HCT116 (cell line): ENCODE measurements at regions not wholly inside any gene's neighbourhood (a gene's known extent, or its start where the extent isn't known, plus 50 kb on each side); places are given as distances from the start of the nearest gene placed in this dataset.
A peak's percentile ranks its signal among the peaks of the same experiment; 100 is the strongest.

Source experiments
- ATAC-seq: fragments of 200-7000 bp; cut with Tn5 transposase; 2 replicates; pipeline ENCODE4 v1.9.1; 2020; ENCODE audit warnings: mild to moderate bottlenecking, moderate library complexity
- BruUV-seq: library from RNA; stranded (reverse); fragments of 400-500 nt; replicated peaks from 2 replicates; lab custom pipeline; 2021; lab: Mats Ljungman, UMichigan
- CTCF ChIA-PET: fragments of 300-600 bp; sonication (Branson Sonifier 250); formaldehyde crosslinking; loops from one replicate; lab custom pipeline; 2021; ENCODE audit warnings: antibody characterized with exemption; lab: Charles Lee
- POLR2A ChIA-PET: fragments of 300-600, 350-600 bp; sonication (Branson Sonifier 250); formaldehyde crosslinking; loops from one replicate; lab custom pipeline; 2021; ENCODE audit warnings: antibody characterized with exemption; lab: Charles Lee
- RAD21 ChIA-PET, 2 experiments: fragments of 300-600 bp; sonication (Branson Sonifier 250); formaldehyde crosslinking; loops; one replicate each; lab custom pipeline; 2023; ENCODE audit warnings: low total read pairs in 2 of 2; ENCODE audit not compliant: uncharacterized antibody in 2 of 2, unreplicated experiment in 2 of 2, low non-redundant PET in 1 of 2; lab: Charles Lee
- DNase-seq: peaks from one replicate; pipeline ENCODE4 v3.0.0-alpha.2; 2010; ENCODE audit warnings: low read depth, low spot score
- H2AFZ ChIP-seq: fragments of 200-600 bp; shearing (Covaris generic), sonication (generic); 2 replicates; pipeline ENCODE4 v1.6.1; 2017; ENCODE audit warnings: low read depth, mixed run types, mixed read lengths, antibody characterized with exemption, low read length; ENCODE audit not compliant: poor library complexity, severe bottlenecking
- H3K27ac ChIP-seq: 2 replicates; pipeline ENCODE4 v1.5.1; 2012; ENCODE audit warnings: low read depth, low read length
- H3K27me3 ChIP-seq: fragments of 200-600 bp; sonication (generic); 2 replicates; pipeline ENCODE4 v1.6.1; 2016; ENCODE audit warnings: mixed run types, low read length, mixed read lengths; ENCODE audit not compliant: insufficient read depth
- H3K36me3 ChIP-seq, 2 experiments: fragments of 200-500 bp in 1 of 2; fragments of 200-600 bp in 1 of 2; sonication (Bioruptor generic) in 1 of 2; sonication (generic) in 1 of 2; 2 replicates each; pipeline versions ENCODE4 v1.5.1 to v1.6.1; 2014 to 2016; ENCODE audit warnings: low read length in 2 of 2, inconsistent platforms in 1 of 2, mixed read lengths in 1 of 2, mixed run types in 1 of 2; ENCODE audit not compliant: insufficient read depth in 2 of 2, control insufficient read depth in 1 of 2
- H3K4me1 ChIP-seq, 2 experiments: fragments of 200-600 bp in 1 of 2; sonication (generic) in 1 of 2; 2 replicates each; pipeline versions ENCODE4 v1.5.1 to v1.6.1; 2012 to 2017; ENCODE audit warnings: low read length in 2 of 2, inconsistent platforms in 1 of 2, mild to moderate bottlenecking in 1 of 2, mixed read lengths in 1 of 2, mixed run types in 1 of 2, moderate library complexity in 1 of 2; ENCODE audit not compliant: insufficient read depth in 2 of 2, control insufficient read depth in 1 of 2
- H3K4me2 ChIP-seq: fragments of 200-600 bp; sonication (generic); 2 replicates; pipeline ENCODE4 v1.6.1; 2017; ENCODE audit warnings: mixed run types, low read length, mixed read lengths
- H3K4me3 ChIP-seq, 2 experiments: fragments of 200-600 bp in 1 of 2; sonication (generic) in 1 of 2; replicated peaks in 1 of 2; 2 replicates each; pipeline ENCODE4 v1.5.1; 2011 to 2016; ENCODE audit warnings: low read length in 2 of 2, control low read depth in 1 of 2, low read depth in 1 of 2, mild to moderate bottlenecking in 1 of 2, mixed read lengths in 1 of 2, mixed run types in 1 of 2
- H3K79me2 ChIP-seq: fragments of 200-600 bp; sonication (generic); 2 replicates; pipeline ENCODE4 v1.6.1; 2017; ENCODE audit warnings: mild to moderate bottlenecking, mixed run types, low read length, moderate library complexity, mixed read lengths; ENCODE audit not compliant: insufficient read depth
- H3K9ac ChIP-seq: fragments of 200-600 bp; sonication (generic); 2 replicates; pipeline ENCODE4 v1.6.1; 2016; ENCODE audit warnings: low read length, mixed read lengths
- H3K9me2 ChIP-seq: fragments of 200-600 bp; sonication (generic), shearing (Covaris generic); 2 replicates; pipeline ENCODE4 v1.6.1; 2017; ENCODE audit warnings: mixed run types, mild to moderate bottlenecking, moderate library complexity; ENCODE audit not compliant: insufficient read depth
- H3K9me3 ChIP-seq, 2 experiments: fragments of 200-500 bp in 1 of 2; fragments of 200-600 bp in 1 of 2; sonication (Bioruptor generic) in 1 of 2; sonication (generic) in 1 of 2; 2 replicates each; pipeline ENCODE4 v1.6.1; 2014 to 2017; ENCODE audit warnings: low read length in 2 of 2, mixed read lengths in 2 of 2, inconsistent platforms in 1 of 2, low read depth in 1 of 2, mild to moderate bottlenecking in 1 of 2, mixed run types in 1 of 2, moderate library complexity in 1 of 2; ENCODE audit not compliant: control insufficient read depth in 1 of 2, insufficient read depth in 1 of 2
- H4K20me1 ChIP-seq: fragments of 200-600 bp; sonication (generic), shearing (Covaris generic); 2 replicates; pipeline ENCODE4 v1.6.1; 2017; ENCODE audit warnings: mixed run types, mild to moderate bottlenecking, moderate library complexity; ENCODE audit not compliant: insufficient read depth
- CBX3 ChIP-seq: IDR thresholded peaks from 2 replicates; pipeline ENCODE4 v1.6.1; 2012; ENCODE audit warnings: low read depth
- CEBPB ChIP-seq: IDR thresholded peaks from 2 replicates; pipeline ENCODE4 v1.6.1; 2012; ENCODE audit warnings: low read depth
- ELF1 ChIP-seq: IDR thresholded peaks from 2 replicates; pipeline ENCODE4 v1.6.1; 2012; ENCODE audit warnings: low read depth, borderline replicate concordance
- EZH2phosphoT487 ChIP-seq: fragments of 200-600 bp; IDR thresholded peaks from 2 replicates; pipeline ENCODE4 v1.6.1; 2018; ENCODE audit warnings: antibody characterized with exemption, borderline replicate concordance
- FOSL1 ChIP-seq: IDR thresholded peaks from 2 replicates; pipeline ENCODE4 v1.6.1; 2012; ENCODE audit warnings: low read depth
- JUND ChIP-seq: IDR thresholded peaks from 2 replicates; pipeline ENCODE4 v1.6.1; 2012
- POLR2A ChIP-seq: IDR thresholded peaks from 2 replicates; pipeline ENCODE4 v1.7.0; 2011; ENCODE audit warnings: borderline replicate concordance; ENCODE audit not compliant: insufficient read depth, insufficient read length; ENCODE audit errors: extremely low read depth
- POLR2AphosphoS5 ChIP-seq: IDR thresholded peaks from 2 replicates; pipeline ENCODE4 v1.6.1; 2011; ENCODE audit warnings: mild to moderate bottlenecking, low read depth, low read length, moderate library complexity
- RAD21 ChIP-seq: IDR thresholded peaks from 2 replicates; pipeline ENCODE4 v1.6.1; 2012; ENCODE audit warnings: low read depth, mild to moderate bottlenecking
- SIN3A ChIP-seq: IDR thresholded peaks from 2 replicates; pipeline ENCODE4 v1.6.1; 2012; ENCODE audit warnings: low read depth
- SRF ChIP-seq: IDR thresholded peaks from 2 replicates; pipeline ENCODE4 v1.6.1; 2012; ENCODE audit warnings: low read depth
- TCF7L2 ChIP-seq: IDR thresholded peaks from 2 replicates; pipeline ENCODE4 v1.7.0; 2011; ENCODE audit warnings: borderline replicate concordance, inconsistent platforms; ENCODE audit not compliant: insufficient read depth, insufficient read length; ENCODE audit errors: extremely low read depth
- YY1 ChIP-seq: IDR thresholded peaks from 2 replicates; pipeline ENCODE4 v1.6.1; 2011; ENCODE audit warnings: low read length, low read depth, moderate library complexity, mild to moderate bottlenecking; ENCODE audit not compliant: insufficient replicate concordance; ENCODE audit errors: extremely low read depth
- ZNF274 ChIP-seq: fragments of 200-500 bp; sonication (Bioruptor generic); IDR thresholded peaks from 2 replicates; pipeline ENCODE4 v1.6.1; 2014; ENCODE audit warnings: mild to moderate bottlenecking, low read depth, low read length, inconsistent platforms
- intact Hi-C: fragments of 100-400 bp; cut with micrococcal nuclease; formaldehyde crosslinking; loops from 2 replicates; pipeline ENCODE4 v1.10.0; 2022
- TF ChIP-seq, protein P1 (sequence below): IDR thresholded peaks from 2 replicates; pipeline ENCODE4 v1.6.1; 2012
- TF ChIP-seq, protein P2 (sequence below): IDR thresholded peaks from 2 replicates; pipeline ENCODE4 v1.6.1; 2012
- TF ChIP-seq, protein P3 (sequence below), 3 experiments: fragments of 200-600 bp in 1 of 3; sonication (generic) in 1 of 3; IDR thresholded peaks in 2 of 3; conservative IDR thresholded peaks in 1 of 3; 2 replicates each; pipeline ENCODE4 v1.5.1; 2012 to 2017; ENCODE audit warnings: low read depth in 2 of 3, low read length in 2 of 3, antibody characterized with exemption in 1 of 3, borderline replicate concordance in 1 of 3, control low read depth in 1 of 3, mild to moderate bottlenecking in 1 of 3, mixed read lengths in 1 of 3, mixed run types in 1 of 3, moderate library complexity in 1 of 3; ENCODE audit not compliant: insufficient read depth in 1 of 3
- TF ChIP-seq, protein P4 (sequence below): IDR thresholded peaks from 2 replicates; pipeline ENCODE4 v1.6.1; 2011; ENCODE audit warnings: mild to moderate bottlenecking, low read length, moderate library complexity; ENCODE audit not compliant: insufficient replicate concordance; ENCODE audit errors: extremely low read depth
- TF ChIP-seq, protein P5 (sequence below): IDR thresholded peaks from 2 replicates; pipeline ENCODE4 v1.6.1; 2012; ENCODE audit warnings: low read depth

DNA sequence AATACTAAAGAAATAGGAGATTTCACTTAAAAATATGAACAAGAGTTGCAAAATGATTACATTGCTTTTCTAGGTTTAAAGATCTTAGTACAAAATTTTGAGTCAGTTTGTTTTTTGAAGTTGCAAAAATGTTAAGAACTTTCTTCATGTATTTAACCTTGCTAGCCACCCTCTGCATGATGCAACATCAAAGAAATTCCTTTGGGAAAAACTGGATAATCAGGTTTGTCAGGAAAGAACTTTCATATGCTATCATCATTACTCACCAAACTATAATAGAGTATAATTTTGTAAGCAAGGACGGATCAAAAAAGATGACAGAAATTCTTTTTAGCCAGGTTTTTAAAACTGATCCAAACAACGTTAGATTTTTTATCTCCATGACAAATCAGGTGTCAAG, 116.9 kb upstream of the MRPS30 start (continued):
- TF ChIP-seq, protein P1, sequence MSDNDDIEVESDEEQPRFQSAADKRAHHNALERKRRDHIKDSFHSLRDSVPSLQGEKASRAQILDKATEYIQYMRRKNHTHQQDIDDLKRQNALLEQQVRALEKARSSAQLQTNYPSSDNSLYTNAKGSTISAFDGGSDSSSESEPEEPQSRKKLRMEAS, result peak; percentile 19; the same call in 1 of the 2 replicates

DNA sequence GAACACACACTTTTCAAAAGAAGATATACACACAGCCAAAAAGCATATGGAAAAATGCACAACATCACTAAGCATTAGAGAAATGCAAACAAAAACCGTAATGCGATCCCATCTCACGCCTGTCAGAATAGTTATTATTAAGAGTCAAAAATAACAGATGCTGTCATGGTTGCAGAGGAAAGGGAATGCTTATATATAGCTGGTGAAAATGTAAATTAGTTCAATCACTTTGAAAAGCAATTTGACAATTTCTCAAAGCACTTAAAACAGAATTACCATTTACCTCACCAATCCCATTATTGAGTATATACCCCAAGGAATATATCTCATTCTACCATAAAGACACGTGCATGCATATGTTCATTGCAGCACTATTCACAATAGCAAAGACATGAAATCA, 126.8 kb upstream of the MRPS30 start:
- Histone ChIP-seq H2AFZ (no peak overlapping the region), H3K4me1 (no peaks in the 10 kb centered on the region), H3K9me3 (no peaks in the 10 kb centered on the region), H3K4me2 (no peak overlapping the region), H3K36me3 (no peaks in the 10 kb centered on the region), H3K9ac (no peak overlapping the region), H3K27ac (no peak overlapping the region), H3K9me2 (no peaks in the 10 kb centered on the region), H4K20me1 (no peaks in the 10 kb centered on the region), H3K79me2 (no peaks in the 10 kb centered on the region), H3K4me3 (no peak overlapping the region), H3K27me3 (no peaks in the 10 kb centered on the region)
- DNase-seq (no peak), ATAC-seq (no peak)
- POLR2A ChIA-PET, result interaction anchor here (0.6 kb wide), 1 partner anchor 1598 kb away, joined by 3 read pairs; no protein-coding TSS in a partner anchor
- intact Hi-C loops, result no loop called here
- CTCF ChIA-PET, result no interaction called here
- no TSS peak for BruUV-seq
- RAD21 ChIA-PET, result no interaction called here
- TF ChIP-seq ZNF274 (no peak), TCF7L2 (no peak), POLR2AphosphoS5 (no peak), SRF (no peak), JUND (no peak), POLR2A (no peak), SIN3A (no peak), CEBPB (no peak), CBX3 (no peak), FOSL1 (no peak), RAD21 (no peak), EZH2phosphoT487 (no peak), YY1 (no peak), ELF1 (no peak)
- TF ChIP-seq, protein P2, sequence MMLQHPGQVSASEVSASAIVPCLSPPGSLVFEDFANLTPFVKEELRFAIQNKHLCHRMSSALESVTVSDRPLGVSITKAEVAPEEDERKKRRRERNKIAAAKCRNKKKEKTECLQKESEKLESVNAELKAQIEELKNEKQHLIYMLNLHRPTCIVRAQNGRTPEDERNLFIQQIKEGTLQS, result no peak
- TF ChIP-seq, protein P3, sequence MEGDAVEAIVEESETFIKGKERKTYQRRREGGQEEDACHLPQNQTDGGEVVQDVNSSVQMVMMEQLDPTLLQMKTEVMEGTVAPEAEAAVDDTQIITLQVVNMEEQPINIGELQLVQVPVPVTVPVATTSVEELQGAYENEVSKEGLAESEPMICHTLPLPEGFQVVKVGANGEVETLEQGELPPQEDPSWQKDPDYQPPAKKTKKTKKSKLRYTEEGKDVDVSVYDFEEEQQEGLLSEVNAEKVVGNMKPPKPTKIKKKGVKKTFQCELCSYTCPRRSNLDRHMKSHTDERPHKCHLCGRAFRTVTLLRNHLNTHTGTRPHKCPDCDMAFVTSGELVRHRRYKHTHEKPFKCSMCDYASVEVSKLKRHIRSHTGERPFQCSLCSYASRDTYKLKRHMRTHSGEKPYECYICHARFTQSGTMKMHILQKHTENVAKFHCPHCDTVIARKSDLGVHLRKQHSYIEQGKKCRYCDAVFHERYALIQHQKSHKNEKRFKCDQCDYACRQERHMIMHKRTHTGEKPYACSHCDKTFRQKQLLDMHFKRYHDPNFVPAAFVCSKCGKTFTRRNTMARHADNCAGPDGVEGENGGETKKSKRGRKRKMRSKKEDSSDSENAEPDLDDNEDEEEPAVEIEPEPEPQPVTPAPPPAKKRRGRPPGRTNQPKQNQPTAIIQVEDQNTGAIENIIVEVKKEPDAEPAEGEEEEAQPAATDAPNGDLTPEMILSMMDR (IDR thresholded peaks at IDR 0.05 in 2 of 3, conservative IDR thresholded peaks at IDR 0.05 in 1 of 3; ENCODE audit: borderline replicate concordance in 1 of 3, insufficient read depth in 1 of 3, low read depth in 2 of 3, low read length in 2 of 3), result no peak
- TF ChIP-seq, protein P4, sequence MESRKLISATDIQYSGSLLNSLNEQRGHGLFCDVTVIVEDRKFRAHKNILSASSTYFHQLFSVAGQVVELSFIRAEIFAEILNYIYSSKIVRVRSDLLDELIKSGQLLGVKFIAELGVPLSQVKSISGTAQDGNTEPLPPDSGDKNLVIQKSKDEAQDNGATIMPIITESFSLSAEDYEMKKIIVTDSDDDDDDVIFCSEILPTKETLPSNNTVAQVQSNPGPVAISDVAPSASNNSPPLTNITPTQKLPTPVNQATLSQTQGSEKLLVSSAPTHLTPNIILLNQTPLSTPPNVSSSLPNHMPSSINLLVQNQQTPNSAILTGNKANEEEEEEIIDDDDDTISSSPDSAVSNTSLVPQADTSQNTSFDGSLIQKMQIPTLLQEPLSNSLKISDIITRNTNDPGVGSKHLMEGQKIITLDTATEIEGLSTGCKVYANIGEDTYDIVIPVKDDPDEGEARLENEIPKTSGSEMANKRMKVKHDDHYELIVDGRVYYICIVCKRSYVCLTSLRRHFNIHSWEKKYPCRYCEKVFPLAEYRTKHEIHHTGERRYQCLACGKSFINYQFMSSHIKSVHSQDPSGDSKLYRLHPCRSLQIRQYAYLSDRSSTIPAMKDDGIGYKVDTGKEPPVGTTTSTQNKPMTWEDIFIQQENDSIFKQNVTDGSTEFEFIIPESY, result no peak
- TF ChIP-seq, protein P5, sequence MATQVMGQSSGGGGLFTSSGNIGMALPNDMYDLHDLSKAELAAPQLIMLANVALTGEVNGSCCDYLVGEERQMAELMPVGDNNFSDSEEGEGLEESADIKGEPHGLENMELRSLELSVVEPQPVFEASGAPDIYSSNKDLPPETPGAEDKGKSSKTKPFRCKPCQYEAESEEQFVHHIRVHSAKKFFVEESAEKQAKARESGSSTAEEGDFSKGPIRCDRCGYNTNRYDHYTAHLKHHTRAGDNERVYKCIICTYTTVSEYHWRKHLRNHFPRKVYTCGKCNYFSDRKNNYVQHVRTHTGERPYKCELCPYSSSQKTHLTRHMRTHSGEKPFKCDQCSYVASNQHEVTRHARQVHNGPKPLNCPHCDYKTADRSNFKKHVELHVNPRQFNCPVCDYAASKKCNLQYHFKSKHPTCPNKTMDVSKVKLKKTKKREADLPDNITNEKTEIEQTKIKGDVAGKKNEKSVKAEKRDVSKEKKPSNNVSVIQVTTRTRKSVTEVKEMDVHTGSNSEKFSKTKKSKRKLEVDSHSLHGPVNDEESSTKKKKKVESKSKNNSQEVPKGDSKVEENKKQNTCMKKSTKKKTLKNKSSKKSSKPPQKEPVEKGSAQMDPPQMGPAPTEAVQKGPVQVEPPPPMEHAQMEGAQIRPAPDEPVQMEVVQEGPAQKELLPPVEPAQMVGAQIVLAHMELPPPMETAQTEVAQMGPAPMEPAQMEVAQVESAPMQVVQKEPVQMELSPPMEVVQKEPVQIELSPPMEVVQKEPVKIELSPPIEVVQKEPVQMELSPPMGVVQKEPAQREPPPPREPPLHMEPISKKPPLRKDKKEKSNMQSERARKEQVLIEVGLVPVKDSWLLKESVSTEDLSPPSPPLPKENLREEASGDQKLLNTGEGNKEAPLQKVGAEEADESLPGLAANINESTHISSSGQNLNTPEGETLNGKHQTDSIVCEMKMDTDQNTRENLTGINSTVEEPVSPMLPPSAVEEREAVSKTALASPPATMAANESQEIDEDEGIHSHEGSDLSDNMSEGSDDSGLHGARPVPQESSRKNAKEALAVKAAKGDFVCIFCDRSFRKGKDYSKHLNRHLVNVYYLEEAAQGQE, result no peak
